ENCODE measurements at regions not wholly inside any gene's neighbourhood (a gene's known extent, or its start where the extent isn't known, plus 50 kb on each side); places are given as distances from the start of the nearest gene placed in this dataset.

GRCh38 chr10:26647602-26648244 is 49.8 kb upstream of the PDSS1 start:
- BruUV-seq (replicated peaks), result no TSS peak
- TF ChIP-seq, protein P1, sequence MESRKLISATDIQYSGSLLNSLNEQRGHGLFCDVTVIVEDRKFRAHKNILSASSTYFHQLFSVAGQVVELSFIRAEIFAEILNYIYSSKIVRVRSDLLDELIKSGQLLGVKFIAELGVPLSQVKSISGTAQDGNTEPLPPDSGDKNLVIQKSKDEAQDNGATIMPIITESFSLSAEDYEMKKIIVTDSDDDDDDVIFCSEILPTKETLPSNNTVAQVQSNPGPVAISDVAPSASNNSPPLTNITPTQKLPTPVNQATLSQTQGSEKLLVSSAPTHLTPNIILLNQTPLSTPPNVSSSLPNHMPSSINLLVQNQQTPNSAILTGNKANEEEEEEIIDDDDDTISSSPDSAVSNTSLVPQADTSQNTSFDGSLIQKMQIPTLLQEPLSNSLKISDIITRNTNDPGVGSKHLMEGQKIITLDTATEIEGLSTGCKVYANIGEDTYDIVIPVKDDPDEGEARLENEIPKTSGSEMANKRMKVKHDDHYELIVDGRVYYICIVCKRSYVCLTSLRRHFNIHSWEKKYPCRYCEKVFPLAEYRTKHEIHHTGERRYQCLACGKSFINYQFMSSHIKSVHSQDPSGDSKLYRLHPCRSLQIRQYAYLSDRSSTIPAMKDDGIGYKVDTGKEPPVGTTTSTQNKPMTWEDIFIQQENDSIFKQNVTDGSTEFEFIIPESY (IDR thresholded peaks at IDR 0.05; ENCODE audit: extremely low read depth, insufficient replicate concordance, low read length), result no peak
- no peak for TF ChIP-seq ELF1 (IDR thresholded peaks at IDR 0.05; ENCODE audit: borderline replicate concordance, low read depth)
- no peak for TF ChIP-seq SP1 (IDR thresholded peaks at IDR 0.05; ENCODE audit: low read depth)
- TF ChIP-seq JUND (IDR thresholded peaks at IDR 0.05), result no peak
- no peak for TF ChIP-seq EGR1 (IDR thresholded peaks at IDR 0.05; ENCODE audit: low read depth)
- TF ChIP-seq YY1 (IDR thresholded peaks at IDR 0.05; ENCODE audit: extremely low read depth, insufficient replicate concordance, low read depth, low read length), result no peak
- TF ChIP-seq CBX3 (IDR thresholded peaks at IDR 0.05; ENCODE audit: low read depth), result no peak
- no peak for TF ChIP-seq FOSL1 (IDR thresholded peaks at IDR 0.05; ENCODE audit: low read depth)
- TF ChIP-seq POLR2A (IDR thresholded peaks at IDR 0.05; ENCODE audit: borderline replicate concordance, extremely low read depth, insufficient read depth, insufficient read length), result no peak
- TF ChIP-seq EZH2phosphoT487 (IDR thresholded peaks at IDR 0.05; ENCODE audit: borderline replicate concordance), result no peak

More at GRCh38 chr10:26647602-26648244, 49.8 kb upstream of the PDSS1 start:
- ATAC-seq (no peak), DNase-seq (ENCODE audit: low read depth, low spot score) (no peak)
- no peaks in the 10 kb centered on the region for H4K20me1 ChIP-seq (ENCODE audit: insufficient read depth)
- H3K9ac ChIP-seq (ENCODE audit: low read length), result no peak overlapping the region
- H3K27me3 ChIP-seq (ENCODE audit: insufficient read depth, low read length), result no peaks in the 10 kb centered on the region
- RAD21 ChIA-PET (ENCODE audit: low non-redundant PET in 1 of 2, low total read pairs in 2 of 2, uncharacterized antibody in 2 of 2, unreplicated experiment in 2 of 2), result interaction anchor here in 1 of 2 experiments (0.6 kb wide), 1 partner anchor 52 kb away, joined by 3 read pairs; no protein-coding TSS in a partner anchor
- CTCF ChIA-PET, result no interaction called here
- intact Hi-C loops (cut with micrococcal nuclease), result no loop called here
- POLR2A ChIA-PET, result no interaction called here
- no peak overlapping the region for H3K4me3 ChIP-seq (replicated peaks in 1 of 2; ENCODE audit: low read depth in 1 of 2, low read length in 2 of 2)
- no peaks in the 10 kb centered on the region for H3K9me2 ChIP-seq (ENCODE audit: insufficient read depth)
- H3K36me3 ChIP-seq (ENCODE audit: control insufficient read depth in 1 of 2, insufficient read depth in 2 of 2, low read length in 2 of 2), result no peaks in the 10 kb centered on the region
- H3K79me2 ChIP-seq (ENCODE audit: insufficient read depth, low read length), result no peaks in the 10 kb centered on the region
- no peaks in the 10 kb centered on the region for H3K4me1 ChIP-seq (ENCODE audit: control insufficient read depth in 1 of 2, insufficient read depth in 2 of 2, low read length in 2 of 2)
- H2AFZ ChIP-seq (ENCODE audit: low read depth, low read length, poor library complexity, severe bottlenecking), result no peak overlapping the region
- no peak overlapping the region for H3K27ac ChIP-seq (ENCODE audit: low read depth, low read length)
- no peaks in the 10 kb centered on the region for H3K9me3 ChIP-seq (ENCODE audit: control insufficient read depth in 1 of 2, insufficient read depth in 1 of 2, low read depth in 1 of 2, low read length in 2 of 2)
- H3K4me2 ChIP-seq (ENCODE audit: low read length), result no peak overlapping the region

Data from HCT116 (cell line).